ENCODE measurements at regions not wholly inside any gene's neighbourhood (a gene's known extent, or its start where the extent isn't known, plus 50 kb on each side); places are given as distances from the start of the nearest gene placed in this dataset.
"Not testable (repeated sequence)": the region's sequence is repeated elsewhere in the genome, so short reads cannot be mapped to it uniquely, and the experiment has no call there.

- no peak for DNase-seq (ENCODE audit: low spot score)
Measured at GRCh38 chr2:184186436-184186835, 411.9 kb upstream of the ZNF804A start.

- DNase-seq (ENCODE audit: low spot score), result no peak
Measured at GRCh38 chr2:184187421-184187971, 410.8 kb upstream of the ZNF804A start.

GRCh38 chr2:184190725-184191124 lies 407.6 kb upstream of the ZNF804A start:
- no peak for DNase-seq (ENCODE audit: low spot score)

GRCh38 chr2:184192649-184193048 lies 405.7 kb upstream of the ZNF804A start:
- no peak for DNase-seq (ENCODE audit: low spot score)

- DNase-seq (ENCODE audit: low spot score), result no peak
Measured at GRCh38 chr2:184197413-184197812, 400.9 kb upstream of the ZNF804A start.

GRCh38 chr2:184198791-184199190 lies 399.5 kb upstream of the ZNF804A start:
- not testable (repeated sequence) for DNase-seq (ENCODE audit: low spot score)

- no peak for DNase-seq (ENCODE audit: low spot score)
Measured at GRCh38 chr2:184199274-184199673, 399.1 kb upstream of the ZNF804A start.

GRCh38 chr2:184201246-184201645 lies 397.1 kb upstream of the ZNF804A start:
- no peak for DNase-seq (ENCODE audit: low spot score)

- DNase-seq (ENCODE audit: low spot score), result no peak
Measured at GRCh38 chr2:184203661-184204060, 394.7 kb upstream of the ZNF804A start.

- DNase-seq (ENCODE audit: low spot score), result no peak
Measured at GRCh38 chr2:184205048-184205596, 393.2 kb upstream of the ZNF804A start.

- no peak for DNase-seq (ENCODE audit: low spot score)
Measured at GRCh38 chr2:184206045-184206444, 392.3 kb upstream of the ZNF804A start.

- DNase-seq (ENCODE audit: low spot score), result no peak
Measured at GRCh38 chr2:184210329-184210728, 388.0 kb upstream of the ZNF804A start.

GRCh38 chr2:184215745-184216144 lies 382.6 kb upstream of the ZNF804A start:
- DNase-seq (ENCODE audit: low spot score), result no peak

- DNase-seq (ENCODE audit: low spot score), result no peak
Measured at GRCh38 chr2:184256611-184257010, 341.7 kb upstream of the ZNF804A start.

- DNase-seq (ENCODE audit: low spot score), result no peak
Measured at GRCh38 chr2:184261331-184261730, 337.0 kb upstream of the ZNF804A start.

- no peak for DNase-seq (ENCODE audit: low spot score)
Measured at GRCh38 chr2:184261818-184262217, 336.5 kb upstream of the ZNF804A start.

- DNase-seq (ENCODE audit: low spot score), result no peak
Measured at GRCh38 chr2:184268900-184269477, 329.3 kb upstream of the ZNF804A start.

GRCh38 chr2:184270660-184271059 lies 327.7 kb upstream of the ZNF804A start:
- DNase-seq (ENCODE audit: low spot score), result no peak

GRCh38 chr2:184272056-184272455 lies 326.3 kb upstream of the ZNF804A start:
- no peak for DNase-seq (ENCODE audit: low spot score)

GRCh38 chr2:184294831-184295230 lies 303.5 kb upstream of the ZNF804A start:
- no peak for DNase-seq (ENCODE audit: low spot score)

- DNase-seq (ENCODE audit: low spot score), result no peak
Measured at GRCh38 chr2:184297085-184297484, 301.2 kb upstream of the ZNF804A start.

GRCh38 chr2:184302506-184302905 lies 295.8 kb upstream of the ZNF804A start:
- no peak for DNase-seq (ENCODE audit: low spot score)

- DNase-seq (ENCODE audit: low spot score), result no peak
Measured at GRCh38 chr2:184304006-184304405, 294.3 kb upstream of the ZNF804A start.

Data from mesenteric fat pad (tissue), 1 donor.